ENCODE measurements at regions not wholly inside any gene's neighbourhood (a gene's known extent, or its start where the extent isn't known, plus 50 kb on each side); places are given as distances from the start of the nearest gene placed in this dataset.
A peak's percentile ranks its signal among the peaks of the same experiment; 100 is the strongest.
"Not testable (repeated sequence)": the region's sequence is repeated elsewhere in the genome, so short reads cannot be mapped to it uniquely, and the experiment has no call there.

DNA sequence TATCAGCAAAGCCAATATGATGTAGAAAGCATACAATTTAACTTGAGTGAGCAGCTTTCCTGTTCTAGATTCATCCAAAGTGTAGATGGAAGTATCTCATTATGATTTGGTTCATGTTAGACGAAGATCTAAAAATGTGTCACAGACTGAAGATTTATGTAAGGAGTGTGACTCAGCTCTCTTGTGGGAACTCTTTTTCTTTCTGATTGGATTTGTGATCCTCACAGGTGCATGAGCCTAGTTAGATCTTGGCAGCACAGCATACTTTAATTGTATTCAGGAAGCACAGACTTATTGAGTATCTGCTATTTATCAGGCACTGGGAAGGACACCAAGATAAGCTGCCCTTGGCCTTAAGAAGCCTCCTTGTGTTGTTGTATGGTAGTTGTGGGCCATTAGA, 147.1 kb downstream of the C11orf91 start:
- DNase-seq: no peak

DNA sequence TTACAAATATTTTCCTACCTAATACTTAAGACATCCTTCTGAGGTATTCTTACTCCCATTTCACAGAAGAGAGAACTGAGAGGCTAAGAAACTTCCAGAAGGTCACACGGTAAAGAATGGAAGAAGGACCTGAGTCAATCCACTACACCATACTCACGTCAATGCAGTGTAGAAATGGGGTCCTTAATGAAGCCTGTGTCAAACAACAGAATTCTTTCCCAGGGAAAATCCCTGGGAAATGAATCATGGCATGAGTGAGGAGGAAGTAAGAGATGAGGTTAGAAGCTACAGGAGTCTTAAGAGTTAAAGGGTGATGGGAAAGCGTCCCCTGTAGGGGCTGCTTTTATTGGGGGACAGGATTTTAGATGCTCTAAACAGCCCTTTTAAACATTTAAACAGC, 147.9 kb downstream of the C11orf91 start:
- DNase-seq: no peak

DNA sequence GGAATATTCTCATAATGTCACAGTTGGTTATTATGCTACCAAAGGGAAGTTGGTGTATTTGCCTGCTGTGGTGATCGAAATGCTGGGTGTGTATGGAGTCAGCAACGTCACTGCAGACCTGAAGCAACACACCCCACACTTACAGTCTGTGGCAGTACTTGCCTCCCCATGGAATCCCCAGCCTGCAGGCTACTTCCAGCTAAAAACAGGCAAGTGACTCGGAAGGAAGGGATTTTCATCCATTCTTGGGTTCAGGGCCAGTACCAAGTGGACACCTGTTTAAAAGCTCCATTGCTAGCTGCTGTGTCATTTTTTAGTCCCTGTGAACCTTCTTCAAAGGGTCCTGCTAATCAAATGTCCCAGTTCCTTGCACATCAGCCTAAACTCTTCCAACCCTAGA, 149.6 kb downstream of the C11orf91 start:
- DNase-seq: no peak

DNA sequence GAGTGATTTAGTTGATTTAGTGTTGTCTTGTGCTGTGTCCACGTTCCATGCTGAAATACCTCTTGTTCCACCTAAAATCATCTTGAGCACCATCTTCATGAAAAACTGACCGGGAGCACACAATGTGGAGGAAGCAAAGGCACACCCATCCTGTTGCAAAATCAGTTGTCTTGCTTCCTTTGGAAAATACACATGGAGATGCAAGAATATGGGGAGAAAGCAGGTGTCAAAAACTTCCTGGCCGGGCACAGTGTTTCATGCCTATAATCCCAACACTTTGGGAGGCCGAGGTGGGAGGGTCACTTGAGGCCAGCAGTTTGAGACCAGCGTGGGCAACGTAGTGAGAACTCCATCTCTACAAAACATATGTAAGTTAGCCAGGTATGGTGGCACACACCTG, 151.1 kb downstream of the C11orf91 start:
- no peak for DNase-seq

DNA sequence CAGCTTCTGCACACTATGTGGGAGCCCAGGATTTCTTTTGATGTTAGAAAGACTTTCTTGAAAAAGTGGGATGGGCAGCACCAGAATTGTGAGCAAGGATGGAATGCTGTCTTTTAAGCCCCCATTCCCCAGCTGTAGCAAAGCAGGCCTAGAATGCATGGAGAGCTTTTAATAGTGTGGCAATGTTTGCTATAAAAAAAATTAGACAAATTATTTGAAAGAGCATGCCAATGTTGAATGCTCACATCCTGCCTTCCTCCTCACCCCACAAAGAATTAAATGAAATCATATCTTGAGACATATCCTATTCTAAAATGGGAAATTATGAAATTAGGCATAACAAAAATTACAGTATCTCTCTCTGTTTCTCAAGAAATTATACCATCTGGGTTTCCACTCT, 154.7 kb downstream of the C11orf91 start:
- no peak for DNase-seq

DNA sequence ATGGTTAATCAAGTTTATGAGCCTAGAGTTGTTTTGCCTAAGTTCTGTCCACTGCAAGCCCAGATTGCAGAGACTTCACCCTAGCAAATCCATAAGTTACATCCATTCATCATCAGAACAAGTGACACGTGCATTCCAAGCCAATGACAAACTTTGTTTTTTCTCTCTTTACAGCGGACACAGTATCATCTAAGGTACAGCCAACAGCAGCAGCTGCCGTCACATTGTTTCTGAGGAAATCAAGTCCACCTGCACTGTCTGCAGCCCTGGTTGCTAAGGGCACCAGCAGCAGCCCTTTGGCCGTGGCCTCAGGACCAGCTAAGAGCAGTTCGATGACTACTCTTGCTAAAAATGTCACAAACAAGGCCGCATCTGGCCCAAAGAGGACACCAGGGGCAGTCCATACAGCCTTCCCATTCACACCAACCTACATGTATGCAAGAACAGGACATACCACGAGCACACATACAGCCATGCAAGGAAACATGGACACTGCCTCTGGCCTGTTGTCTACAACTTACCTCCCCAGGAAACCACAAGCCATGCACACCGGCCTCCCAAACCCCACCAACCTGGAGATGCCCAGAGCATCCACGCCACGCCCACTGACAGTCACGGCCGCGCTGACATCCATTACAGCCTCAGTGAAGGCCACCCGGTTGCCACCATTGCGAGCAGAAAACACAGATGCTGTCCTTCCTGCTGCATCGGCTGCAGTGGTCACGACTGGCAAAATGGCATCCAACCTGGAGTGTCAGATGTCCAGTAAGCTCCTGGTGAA, 155.8 kb downstream of the C11orf91 start:
- DNase-seq: no peak

DNA sequence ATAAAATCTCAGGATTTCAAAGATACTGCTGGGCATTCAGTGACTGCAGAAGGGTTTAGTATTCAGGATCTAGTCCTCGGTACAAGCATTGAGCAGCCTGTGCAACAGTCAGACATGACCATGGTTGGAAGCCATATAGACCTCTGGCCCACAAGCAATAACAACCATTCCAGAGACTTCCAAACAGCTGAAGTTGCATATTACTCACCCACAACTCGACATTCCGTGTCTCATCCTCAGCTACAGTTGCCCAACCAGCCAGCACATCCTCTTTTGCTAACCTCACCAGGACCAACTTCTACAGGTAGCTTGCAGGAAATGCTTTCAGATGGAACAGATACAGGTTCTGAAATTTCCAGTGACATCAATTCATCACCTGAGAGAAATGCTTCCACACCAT, 156.8 kb downstream of the C11orf91 start:
- no peak for DNase-seq

DNA sequence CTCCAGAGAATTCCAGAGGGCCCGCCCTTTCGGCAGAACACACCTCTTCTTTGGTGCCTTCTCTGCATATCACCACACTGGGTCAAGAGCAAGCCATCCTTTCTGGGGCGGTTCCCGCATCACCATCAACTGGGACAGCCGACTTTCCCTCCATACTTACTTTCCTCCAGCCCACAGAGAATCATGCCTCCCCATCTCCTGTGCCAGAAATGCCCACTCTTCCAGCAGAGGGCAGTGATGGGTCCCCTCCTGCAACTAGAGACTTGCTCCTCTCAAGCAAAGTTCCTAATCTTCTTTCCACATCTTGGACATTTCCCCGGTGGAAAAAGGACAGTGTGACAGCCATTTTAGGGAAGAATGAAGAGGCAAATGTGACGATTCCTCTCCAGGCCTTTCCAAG, 157.7 kb downstream of the C11orf91 start:
- DNase-seq: peak; percentile 29

DNA sequence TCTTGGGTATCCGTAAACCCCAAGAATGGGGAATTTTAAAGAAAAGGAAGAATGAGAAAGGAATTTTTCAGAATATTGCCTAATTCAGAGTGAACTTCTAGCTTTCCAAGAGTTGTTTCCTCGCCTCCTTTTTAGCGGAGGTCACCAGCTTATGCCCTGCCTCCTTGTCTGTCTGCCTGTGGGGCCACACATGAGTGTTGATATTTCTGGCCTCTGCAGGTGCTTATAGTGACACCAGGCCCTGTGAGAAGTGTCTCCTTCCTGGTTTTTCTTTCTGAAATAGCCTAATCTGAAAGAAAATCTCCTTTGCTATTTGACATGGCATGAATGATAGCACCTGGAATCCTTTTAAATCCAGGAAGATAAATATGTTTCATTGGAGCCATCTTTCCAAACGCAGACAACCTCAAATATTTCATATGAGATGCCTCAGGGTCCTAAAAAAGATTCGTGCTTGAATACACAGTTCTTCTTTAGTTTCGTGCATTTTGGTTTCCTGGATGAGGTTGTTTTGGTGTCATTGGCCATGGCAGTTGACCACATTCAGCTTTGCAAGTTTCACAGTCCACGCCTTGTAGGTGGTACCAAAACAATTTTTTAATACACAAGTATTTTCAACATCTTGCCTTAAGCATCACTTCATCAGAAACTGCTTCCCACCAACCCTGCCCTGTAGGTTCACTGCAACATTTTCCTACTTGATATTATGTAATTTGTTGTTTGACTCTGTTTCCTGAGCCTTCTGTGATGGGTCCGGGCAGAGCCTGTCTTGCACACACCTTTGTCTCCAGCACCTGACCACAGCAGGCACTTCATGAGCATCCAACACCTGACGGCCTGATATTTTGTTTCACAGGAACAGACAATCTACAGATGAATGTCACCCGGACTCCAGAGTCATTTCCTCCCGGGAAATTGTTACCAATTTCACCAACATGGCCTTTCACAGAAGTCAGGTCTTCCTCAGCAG, 159.4 kb downstream of the C11orf91 start:
- DNase-seq: no peak

DNA sequence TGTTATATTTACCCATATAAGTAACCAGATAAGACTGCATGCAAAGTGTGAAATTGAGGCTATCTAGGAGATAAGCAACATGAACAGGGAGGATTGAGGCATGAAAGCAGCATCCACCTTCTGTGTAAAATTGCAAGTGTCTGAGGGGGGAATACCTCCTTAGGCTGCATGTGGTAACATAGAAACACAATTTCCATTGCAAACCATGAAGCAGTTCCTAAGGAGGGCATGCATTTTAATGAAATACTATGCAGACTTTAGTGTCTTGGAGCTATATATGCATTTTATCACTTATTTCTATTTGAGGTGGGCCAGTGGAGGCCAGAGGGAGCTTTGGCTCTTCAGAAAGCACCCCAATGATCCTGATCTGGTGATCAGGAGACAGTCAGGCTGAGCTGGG, 160.2 kb downstream of the C11orf91 start:
- DNase-seq: no peak

DNA sequence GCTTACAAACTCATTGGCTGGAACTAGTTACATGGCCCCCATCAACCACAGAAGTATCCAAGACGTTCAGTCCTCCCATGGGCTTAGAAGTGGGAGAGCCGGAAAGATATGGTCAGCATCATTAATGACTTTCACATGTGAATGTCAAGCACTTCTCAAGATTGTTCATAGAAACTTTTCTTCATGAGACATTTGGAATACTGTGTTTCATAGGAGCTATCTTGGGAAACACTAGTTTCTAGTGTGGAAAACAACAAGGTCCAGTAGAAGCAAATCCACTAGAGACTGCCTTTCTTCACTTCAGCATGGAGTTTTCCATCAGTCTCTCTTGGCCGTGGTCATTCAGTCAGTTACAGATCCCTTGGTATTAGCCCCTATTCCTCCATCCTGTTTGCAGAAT, 160.9 kb downstream of the C11orf91 start:
- no peak for DNase-seq

DNA sequence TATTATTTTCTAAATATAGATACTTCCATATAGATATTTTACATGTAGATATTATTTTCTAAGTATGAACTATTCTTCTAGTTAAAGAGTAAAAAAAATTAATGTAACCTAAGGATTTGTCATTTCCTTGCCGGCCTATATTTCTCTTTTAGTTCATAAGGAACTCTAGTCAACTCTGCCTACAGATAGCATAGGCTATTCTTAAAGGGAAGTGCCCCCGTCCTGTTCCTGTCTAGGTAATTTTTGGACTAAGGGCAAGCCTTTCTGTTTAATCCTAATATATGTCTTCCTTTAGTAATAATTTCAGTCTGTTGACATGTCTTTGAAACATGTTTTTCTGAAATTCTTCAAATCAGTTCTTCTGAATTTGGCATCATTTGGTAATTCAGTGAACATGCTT, 161.9 kb downstream of the C11orf91 start:
- no peak for DNase-seq

DNA sequence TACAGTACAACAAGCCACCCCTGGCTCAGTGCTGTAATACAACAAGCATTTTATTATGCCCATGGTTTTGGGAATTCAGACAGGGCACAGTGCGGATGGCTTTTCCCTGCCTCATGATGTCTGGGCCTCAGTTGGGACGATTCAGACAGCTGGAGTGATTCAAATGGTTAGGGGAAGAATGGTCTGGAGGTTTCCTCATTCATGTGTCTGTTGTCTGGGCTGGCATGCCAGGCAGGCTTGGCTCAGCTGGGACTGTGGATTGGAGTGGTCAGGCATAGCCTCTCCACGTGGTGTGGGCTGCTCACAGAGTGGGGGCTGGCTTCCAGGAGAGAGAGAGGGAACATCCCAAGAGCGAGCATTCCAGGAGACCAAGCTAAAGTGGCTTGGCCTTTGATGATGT, 164.4 kb downstream of the C11orf91 start:
- DNase-seq: no peak

DNA sequence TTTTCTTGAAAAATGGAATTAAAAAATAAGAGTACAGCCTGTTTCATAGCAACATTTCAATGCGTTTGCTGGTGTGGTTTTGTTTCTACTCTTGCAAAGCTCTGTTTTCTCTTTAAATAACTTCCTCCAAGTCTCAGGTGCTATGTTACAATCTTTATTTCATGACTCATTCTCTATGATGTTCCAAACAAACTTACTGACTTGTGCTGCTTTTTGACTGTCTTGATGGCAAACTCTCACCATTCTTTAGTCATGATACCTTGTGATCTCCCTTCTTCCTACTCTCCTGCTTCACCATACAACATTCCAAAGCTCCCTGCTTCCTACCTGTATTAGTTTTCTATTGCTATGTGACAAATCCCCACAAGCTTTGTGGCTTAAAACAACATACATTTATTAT, 166.1 kb downstream of the C11orf91 start:
- no peak for DNase-seq

DNA sequence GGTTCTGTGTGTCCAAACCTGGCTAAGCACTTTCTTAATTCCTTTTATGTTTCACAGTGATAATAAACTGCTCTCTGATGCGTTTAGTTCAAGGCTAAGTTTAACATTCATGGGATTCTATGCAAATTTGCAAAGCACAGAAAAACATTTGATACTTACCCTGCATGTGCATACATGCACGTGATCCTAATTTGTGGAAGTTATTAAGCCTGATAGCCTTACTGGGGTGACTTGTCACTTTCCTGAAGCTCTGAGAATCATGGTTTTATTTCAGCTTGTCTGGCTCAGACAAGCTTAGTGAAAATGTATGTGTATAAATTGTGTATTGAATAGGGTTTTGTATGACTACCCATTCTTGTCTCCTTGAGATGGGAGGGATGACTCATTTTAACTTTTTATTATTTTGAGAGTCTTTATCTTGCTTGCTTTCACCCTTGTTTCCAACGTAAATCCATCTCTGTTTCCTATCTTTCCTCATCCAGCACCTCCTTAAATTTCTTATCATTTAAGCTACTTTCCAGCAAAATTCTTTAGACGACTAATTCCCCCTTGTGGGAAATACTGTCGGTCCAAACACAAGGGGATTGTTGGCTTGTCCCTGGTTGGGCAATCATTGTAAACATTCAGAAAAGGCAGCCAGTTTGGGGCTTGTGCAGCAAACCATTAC, 167.1 kb downstream of the C11orf91 start:
- DNase-seq: no peak

DNA sequence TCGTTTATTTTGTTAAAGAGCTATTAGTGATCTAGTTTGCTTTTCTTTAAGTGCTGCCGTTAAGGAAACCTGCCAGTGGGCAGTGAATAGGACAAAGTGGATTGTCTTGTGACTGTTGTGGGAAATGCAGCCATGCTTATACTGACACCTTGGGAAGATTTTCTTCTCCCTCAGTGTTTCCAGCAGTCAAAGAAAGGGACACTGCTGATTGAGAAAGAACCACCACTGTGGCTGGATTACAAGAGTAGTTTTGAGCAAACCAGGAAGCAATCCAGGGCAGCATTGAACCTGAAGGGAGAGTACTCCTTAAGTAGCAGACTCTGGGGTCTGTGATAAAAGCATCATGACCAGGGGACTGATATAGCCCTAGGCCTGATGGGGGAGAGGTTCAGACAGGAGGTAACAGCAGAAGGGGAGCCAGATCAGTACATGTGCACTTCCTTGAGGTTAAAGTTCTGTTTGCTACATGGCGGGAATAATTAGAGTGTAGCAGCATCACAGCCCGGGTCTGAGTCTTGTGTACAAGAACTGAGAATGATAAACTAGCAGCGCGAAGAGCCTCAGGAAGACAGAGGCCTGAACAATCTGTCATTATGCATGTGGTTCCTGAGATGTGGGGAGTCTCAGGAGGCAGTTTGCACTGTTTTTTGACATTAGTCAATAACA, 167.8 kb downstream of the C11orf91 start:
- no peak for DNase-seq

DNA sequence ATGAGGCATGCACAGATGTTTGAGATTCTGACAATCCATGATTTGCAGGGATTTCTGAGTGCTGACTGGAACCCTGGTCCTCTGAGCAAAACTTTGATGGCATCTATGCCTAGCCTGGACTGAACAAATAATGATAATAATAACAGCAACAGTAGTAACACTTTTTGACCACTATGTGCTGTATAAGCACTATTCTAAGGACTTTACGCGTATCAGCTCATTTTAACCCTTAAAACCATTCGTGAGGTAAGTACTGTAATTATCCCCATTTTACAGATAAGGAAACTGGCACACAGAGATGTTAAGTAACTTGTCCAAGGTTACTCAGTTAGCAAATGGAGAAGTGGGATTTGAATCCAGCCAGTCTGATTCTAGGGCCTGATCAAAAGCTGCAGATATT, 168.4 kb downstream of the C11orf91 start:
- DNase-seq: no peak

DNA sequence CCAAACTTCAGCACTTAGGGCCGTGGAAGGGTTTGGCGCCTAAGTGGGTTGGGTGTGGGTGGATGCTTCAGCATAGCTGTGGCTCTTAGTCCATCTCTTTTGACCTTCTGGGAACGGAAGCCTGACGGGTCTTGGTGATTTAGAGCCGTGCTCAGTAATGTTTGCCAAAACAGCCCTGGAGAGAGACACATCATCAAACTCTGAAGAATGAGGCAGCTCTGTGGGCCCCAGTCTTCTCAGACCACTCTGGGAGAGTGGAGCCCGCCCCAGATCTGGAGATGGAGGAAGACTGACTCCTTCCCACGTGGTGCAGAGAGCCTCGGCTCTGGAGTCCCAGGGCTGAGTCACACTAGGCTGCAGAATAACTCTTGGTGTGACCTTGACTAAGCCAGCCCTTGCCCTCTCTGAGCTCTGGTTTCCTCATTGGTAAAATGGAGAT, 168.9 kb downstream of the C11orf91 start:
- no peak for DNase-seq

DNA sequence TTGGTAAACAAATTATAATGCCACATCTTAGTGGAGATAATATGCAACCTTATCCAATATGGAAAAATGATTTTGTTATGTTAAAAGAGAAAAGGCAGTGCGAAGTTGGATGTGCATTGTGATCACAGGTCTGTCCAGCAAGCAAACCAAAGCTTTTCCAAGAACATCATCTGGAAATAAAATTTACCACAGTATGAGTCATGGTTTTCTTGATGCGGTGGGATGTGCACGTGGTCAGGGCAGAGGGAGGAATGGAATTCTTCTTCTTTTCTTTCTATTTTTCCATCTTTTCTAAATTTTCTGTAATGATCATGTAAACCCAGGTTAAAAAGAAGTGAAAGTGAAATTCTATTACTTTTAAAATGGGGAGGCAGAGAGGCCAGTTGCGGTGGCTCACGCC, 169.8 kb downstream of the C11orf91 start:
- no peak for DNase-seq

DNA sequence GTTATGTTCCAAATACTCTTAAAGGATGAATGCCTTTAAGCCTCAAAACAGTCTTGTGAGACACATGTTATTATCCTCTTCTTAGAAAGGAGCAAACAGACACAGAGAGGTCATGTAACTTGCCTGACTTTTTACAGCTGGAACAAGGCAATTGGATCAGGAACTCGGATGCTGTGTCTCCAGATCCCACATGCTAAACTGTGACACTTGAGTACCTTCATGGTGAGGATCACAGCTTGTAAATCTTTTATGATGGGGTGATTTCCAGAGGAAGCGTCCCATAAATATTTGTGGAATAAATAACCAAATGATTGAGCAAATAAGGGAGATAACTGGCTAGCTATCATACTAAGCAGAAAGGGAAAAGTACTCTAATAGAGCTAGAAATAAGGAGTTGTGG, 171.2 kb downstream of the C11orf91 start:
- DNase-seq: no peak

DNA sequence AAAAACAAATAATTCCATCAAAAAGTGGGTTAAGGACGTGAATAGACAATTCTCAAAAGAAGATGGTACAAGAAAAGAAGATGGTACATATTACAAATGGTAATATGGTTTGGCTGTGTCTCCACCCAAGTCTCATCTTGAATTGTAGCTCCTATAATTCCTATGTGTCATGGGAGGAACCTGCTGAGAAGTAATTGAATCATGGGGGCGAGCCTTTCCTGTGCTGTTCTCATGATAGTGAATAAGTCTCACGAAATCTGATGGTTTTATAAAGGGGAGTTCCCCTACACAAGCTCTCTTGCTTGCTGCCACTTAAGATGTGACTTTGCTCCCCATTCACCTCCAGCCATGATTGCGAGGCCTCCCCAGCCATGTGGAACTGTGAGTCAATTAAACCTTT, 172.9 kb downstream of the C11orf91 start:
- DNase-seq: not testable (repeated sequence)

DNA sequence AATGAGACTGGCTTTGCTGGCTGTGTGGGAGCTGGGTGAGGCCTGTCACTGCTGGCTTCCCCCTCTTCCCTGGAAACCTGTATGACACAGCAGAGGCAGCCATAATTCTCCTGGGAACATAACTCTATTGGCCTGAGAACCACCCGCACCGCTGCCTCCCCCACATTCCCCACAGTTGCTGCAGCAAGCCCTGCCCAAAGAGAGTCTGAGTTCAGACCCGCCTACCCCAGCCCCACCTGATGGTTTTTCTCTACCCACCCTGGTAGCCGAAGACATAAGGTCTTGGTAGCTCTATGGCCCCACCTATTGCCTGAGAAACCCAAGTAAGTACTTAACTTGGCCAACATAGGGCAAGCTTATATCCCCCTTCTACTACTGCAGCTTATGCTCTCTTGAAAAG, 174.8 kb downstream of the C11orf91 start:
- no peak for DNase-seq

DNA sequence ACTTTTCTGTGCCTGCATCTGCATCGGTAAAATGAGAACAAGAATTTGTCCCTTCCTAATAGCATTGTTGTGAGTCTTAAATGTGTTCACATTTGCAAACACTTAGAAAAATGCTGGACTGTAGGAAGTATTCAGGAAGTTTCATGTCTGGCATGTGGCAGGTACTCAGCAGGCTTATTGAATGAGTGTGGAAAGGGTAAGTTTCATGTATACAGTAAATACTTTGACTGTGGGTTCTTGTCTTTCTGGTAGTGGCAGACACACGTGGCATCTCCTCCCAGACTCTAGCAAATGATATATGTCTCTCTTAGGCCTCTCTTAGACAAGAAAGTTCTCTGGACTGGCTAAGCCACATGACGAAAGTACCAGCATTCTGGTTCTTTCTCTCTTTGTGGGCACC, 179.2 kb downstream of the C11orf91 start:
- no peak for DNase-seq

All from activated naive CD4-positive, alpha-beta T cell treated with Interleukin-2 at 50 U/mL for 16 hours (primary cell).